ENCODE measurements at regions not wholly inside any gene's neighbourhood (a gene's known extent, or its start where the extent isn't known, plus 50 kb on each side); places are given as distances from the start of the nearest gene placed in this dataset.

GRCh38 chr2:65490222-65490621 lies 57.8 kb upstream of the SPRED2 start:
- DNase-seq (ENCODE audit: low spot score), result no peak
- no peak for ATAC-seq

- no peak for DNase-seq (ENCODE audit: low spot score)
- ATAC-seq, result no peak
Observed at GRCh38 chr2:65489269-65489668, 56.9 kb upstream of the SPRED2 start.

- DNase-seq (ENCODE audit: low spot score) (no peak), ATAC-seq (no peak)
Observed at GRCh38 chr2:65488527-65488926, 56.1 kb upstream of the SPRED2 start.

GRCh38 chr2:65487404-65487803 lies 55.0 kb upstream of the SPRED2 start:
- no peak for ATAC-seq

DNA sequence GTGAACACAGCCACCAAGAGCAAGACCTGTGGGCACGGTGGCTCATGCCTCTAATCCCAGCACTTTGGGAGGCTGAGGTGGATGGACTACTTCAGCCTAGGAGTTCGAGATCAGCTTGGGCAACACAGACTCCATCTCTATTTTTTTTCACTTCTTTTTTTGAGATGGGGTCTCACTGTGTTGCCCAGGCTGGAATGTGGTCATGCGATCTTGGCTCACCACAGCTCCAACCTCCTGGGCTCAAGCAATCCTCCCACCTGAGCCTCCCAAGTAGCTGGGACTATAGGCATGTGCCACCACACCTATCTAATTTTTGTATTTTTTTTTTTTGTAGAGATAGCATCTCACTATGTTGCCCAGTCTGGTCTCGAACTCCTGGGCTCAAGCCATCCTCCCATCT lies 54.4 kb upstream of the SPRED2 start:
- no peak for ATAC-seq
- no peak for DNase-seq (ENCODE audit: low spot score)

More at GRCh38 chr2:65487404-65487803, 55.0 kb upstream of the SPRED2 start:
- no peak for DNase-seq (ENCODE audit: low spot score)

DNA sequence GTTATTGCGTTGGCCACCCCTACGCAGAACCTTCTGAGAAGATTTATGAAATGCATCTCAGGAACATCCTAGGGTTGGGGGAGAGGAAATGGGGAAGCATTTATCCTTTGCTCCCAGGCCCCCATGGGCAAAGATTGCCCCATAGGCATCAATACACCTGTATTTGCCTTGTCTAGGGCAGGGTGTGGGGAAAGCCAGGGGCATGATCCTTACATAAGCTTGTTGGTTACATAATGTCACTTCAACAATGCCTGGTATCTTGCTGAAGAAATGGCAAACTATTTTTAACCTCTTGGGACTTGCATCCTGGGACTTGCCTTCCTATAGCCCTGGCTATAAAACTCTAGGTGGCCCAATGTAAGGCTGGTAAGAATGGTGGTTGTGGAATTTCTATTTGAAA lies 53.9 kb upstream of the SPRED2 start:
- ATAC-seq (no peak), DNase-seq (ENCODE audit: low spot score) (no peak)

DNA sequence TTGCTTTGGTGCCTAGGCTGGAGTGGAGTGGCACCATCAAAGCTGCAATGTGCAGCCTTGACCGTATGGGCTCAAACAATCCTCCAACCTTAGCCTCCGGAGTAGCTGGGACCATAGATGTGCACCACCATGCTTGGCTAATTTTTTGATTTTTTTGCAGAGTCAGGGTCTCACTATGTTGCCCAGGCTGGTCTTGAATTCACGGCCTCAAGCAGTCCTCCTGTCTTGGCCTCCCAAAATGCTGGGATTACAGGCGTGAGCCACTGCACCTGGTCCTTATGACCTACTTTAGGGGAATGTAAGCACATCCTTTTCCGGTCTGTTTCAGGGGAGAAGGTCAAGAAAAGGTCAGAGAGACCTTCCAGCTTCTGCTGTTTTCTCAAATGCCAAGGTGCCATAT lies 53.4 kb upstream of the SPRED2 start:
- DNase-seq (ENCODE audit: low spot score), result no peak
- no peak for ATAC-seq

GRCh38 chr2:65483763-65484162 lies 51.4 kb upstream of the SPRED2 start:
- ATAC-seq (no peak), DNase-seq (ENCODE audit: low spot score) (no peak)

DNA sequence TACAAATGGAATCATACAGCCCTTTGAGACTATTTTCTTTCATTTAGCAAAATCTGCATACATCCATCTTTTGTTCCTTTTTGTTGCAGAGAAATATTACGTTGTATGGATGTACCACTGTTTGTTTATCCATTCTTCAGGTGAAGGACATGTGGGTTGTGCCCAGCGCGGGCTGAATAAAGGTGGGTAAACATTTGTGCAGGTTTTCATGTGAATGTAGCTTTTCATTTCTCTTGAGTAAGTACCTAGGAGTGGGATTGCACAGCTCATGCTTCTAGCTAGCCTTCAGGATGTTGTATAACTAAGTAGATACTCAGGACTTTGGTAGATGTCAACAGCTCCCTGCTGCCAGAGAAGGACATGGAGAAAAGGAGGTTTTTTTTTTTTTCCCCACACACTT lies 50.6 kb upstream of the SPRED2 start:
- ATAC-seq (no peak), DNase-seq (ENCODE audit: low spot score) (no peak)
